HFFc6 (cell line): ENCODE measurements at regions not wholly inside any gene's neighbourhood (a gene's known extent, or its start where the extent isn't known, plus 50 kb on each side); places are given as distances from the start of the nearest gene placed in this dataset.

Experiments
- DNase-seq: peaks from one replicate; pipeline ENCODE4 v3.0.0-alpha.2; 2018
- H3K27ac Mint-ChIP-seq: 2 replicates; pipeline ENCODE4 v1.8.0; 2020; ENCODE audit warnings: mild to moderate bottlenecking, mixed read lengths
- H3K27me3 Mint-ChIP-seq: 2 replicates; pipeline ENCODE4 v1.8.0; 2021; ENCODE audit warnings: mild to moderate bottlenecking, moderate library complexity, mixed read lengths; ENCODE audit not compliant: insufficient read depth
- H3K36me3 Mint-ChIP-seq: 2 replicates; pipeline ENCODE4 v1.8.0; 2021; ENCODE audit warnings: low read depth, mixed read lengths
- H3K4me1 Mint-ChIP-seq: 2 replicates; pipeline ENCODE4 v1.8.0; 2020; ENCODE audit warnings: low read depth, mixed read lengths
- H3K4me3 Mint-ChIP-seq: 2 replicates; pipeline ENCODE4 v1.8.0; 2020; ENCODE audit warnings: mild to moderate bottlenecking, moderate library complexity, mixed read lengths
- H3K9me3 Mint-ChIP-seq: 2 replicates; pipeline ENCODE4 v1.8.0; 2020; ENCODE audit warnings: mild to moderate bottlenecking, mixed read lengths
- TF ChIP-seq, protein P1 (sequence below): fragments of 200-600 bp; sonication (generic); IDR thresholded peaks from 2 replicates; pipeline ENCODE4 v1.5.0; 2021; ENCODE audit warnings: antibody characterized with exemption, mild to moderate bottlenecking

DNA sequence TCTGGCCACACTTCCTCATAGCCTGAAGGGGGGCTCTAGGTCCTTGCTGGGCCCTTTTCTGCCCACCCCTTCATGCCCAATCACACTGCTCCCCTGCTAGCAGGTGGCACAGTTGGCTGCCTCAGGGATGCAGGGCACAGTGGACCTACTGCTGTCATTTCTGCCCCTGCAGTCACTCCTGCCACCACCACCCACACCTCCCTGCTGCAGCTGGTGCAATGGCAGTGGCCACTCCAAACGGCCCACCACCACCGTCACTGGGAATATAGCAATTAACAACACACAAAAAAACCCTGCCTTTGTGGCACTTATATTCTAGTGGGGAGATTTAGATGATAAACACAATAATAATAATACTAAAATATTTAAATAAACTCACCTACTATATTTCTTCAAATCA is 162.4 kb upstream of the DUSP10 start:
- Mint-ChIP-seq H3K27me3 (peaks cover 3% of the 10 kb centered on the region; the same call in 1 of the 2 replicates), H3K4me3 (no peak overlapping the region), H3K9me3 (no peaks in the 10 kb centered on the region), H3K4me1 (no peaks in the 10 kb centered on the region), H3K27ac (no peak overlapping the region), H3K36me3 (no peaks in the 10 kb centered on the region)
- TF ChIP-seq, protein P1, sequence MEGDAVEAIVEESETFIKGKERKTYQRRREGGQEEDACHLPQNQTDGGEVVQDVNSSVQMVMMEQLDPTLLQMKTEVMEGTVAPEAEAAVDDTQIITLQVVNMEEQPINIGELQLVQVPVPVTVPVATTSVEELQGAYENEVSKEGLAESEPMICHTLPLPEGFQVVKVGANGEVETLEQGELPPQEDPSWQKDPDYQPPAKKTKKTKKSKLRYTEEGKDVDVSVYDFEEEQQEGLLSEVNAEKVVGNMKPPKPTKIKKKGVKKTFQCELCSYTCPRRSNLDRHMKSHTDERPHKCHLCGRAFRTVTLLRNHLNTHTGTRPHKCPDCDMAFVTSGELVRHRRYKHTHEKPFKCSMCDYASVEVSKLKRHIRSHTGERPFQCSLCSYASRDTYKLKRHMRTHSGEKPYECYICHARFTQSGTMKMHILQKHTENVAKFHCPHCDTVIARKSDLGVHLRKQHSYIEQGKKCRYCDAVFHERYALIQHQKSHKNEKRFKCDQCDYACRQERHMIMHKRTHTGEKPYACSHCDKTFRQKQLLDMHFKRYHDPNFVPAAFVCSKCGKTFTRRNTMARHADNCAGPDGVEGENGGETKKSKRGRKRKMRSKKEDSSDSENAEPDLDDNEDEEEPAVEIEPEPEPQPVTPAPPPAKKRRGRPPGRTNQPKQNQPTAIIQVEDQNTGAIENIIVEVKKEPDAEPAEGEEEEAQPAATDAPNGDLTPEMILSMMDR = no peak
- DNase-seq = no peak

DNA sequence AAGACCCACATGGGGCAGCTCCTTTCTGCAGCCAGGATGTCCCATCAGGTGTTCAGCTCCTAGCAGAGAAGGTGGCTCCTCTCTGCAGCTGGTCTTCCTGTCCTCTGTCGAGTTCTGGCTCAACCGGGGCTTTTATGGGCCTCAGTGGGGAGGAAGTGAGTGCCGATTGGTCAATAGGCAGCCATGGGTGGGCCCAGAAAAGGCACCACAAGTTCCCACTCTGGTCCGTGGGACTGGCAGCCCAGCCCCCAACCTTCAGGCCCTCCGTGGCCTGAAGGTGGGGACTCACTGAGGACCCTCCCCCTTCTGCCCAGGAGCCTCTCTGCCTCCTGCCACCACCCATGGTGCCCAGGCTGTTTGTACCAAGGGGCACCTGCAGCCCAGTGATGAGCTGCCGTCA is 161.7 kb upstream of the DUSP10 start:
- TF ChIP-seq, protein P1 = no peak
- DNase-seq = no peak
- Mint-ChIP-seq H3K9me3 (no peaks in the 10 kb centered on the region), H3K27me3 (peaks cover 3% of the 10 kb centered on the region; the same call in 1 of the 2 replicates), H3K4me3 (no peak overlapping the region), H3K4me1 (no peaks in the 10 kb centered on the region), H3K27ac (no peak overlapping the region), H3K36me3 (no peaks in the 10 kb centered on the region)

DNA sequence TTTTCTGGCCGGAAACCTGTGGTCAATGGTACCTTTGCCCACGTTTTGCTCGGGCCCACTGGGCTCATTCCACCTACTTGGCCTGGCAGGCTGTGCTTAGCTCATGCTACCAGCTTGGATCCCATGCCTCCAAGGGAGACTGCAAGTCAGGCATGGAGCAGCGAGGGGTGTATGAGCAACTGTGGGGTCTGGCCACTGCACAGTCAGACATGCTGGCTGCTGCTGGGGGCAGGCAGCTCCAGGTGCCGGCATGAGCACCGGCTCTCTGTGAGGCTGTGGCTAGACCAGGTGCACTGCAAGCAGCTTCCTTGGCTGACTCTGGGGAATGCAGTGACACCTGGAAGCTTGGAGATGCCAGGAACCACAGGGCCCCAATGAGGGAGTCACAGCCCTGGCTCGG is 161.1 kb upstream of the DUSP10 start:
- Mint-ChIP-seq H3K4me3 (no peak overlapping the region), H3K36me3 (no peaks in the 10 kb centered on the region), H3K4me1 (peaks cover under 1% of the 10 kb centered on the region; the same call in 1 of the 2 replicates), H3K9me3 (no peaks in the 10 kb centered on the region), H3K27me3 (peaks cover 3% of the 10 kb centered on the region; the same call in 1 of the 2 replicates), H3K27ac (no peak overlapping the region)
- TF ChIP-seq, protein P1 = no peak
- no peak for DNase-seq

DNA sequence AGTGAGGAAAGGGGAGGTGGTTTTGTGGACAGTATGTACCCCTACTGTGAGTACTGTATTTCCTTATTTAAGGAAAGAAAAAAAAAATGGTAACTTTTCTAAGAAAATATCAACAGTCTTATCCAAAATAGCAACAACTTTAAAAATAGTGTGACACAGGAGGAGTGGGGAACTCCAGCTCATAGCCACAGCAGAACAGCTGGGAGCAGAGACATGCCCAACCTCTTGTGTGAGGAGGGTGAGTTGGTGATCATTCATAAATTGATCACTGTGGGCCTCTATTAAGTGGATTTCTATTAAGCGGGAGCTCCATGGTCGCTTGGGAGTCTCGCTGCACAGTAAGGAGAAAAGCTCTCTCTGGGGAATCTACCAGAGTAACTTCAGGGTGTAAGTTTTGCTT is 158.8 kb upstream of the DUSP10 start:
- Mint-ChIP-seq H3K27ac (no peak overlapping the region), H3K4me1 (peaks cover 22% of the 10 kb centered on the region)

DNA sequence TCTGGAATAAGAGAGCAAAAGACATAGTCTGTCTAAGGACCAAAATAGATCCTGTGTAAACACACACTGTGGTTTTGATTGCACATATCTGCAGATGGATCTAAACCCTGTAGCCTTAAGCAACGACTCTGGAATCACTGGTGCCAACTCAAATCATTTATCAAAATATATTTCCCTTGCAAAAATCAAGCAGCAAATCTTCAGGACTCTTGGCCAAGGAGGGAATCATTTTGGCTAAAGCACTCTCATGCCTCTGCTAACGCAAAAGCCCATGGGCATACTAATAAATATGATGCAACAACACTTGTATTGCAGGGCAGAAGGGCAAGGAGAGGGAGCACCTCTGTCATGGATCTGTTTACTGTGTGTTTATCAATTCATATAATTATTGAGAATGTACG is 155.4 kb upstream of the DUSP10 start:
- Mint-ChIP-seq H3K9me3 (no peaks in the 10 kb centered on the region), H3K4me3 (peak overlapping the region; percentile 38; the same call in 1 of the 2 replicates), H3K4me1 (peaks cover 25% of the 10 kb centered on the region), H3K27me3 (0 out of 2 replicates have a peak, but pooled peaks cover 2% of the 10 kb centered on the region), H3K36me3 (0 out of 2 replicates have a peak, but pooled peaks cover 6% of the 10 kb centered on the region), H3K27ac (peak overlapping the region; percentile 48; the same call in 1 of the 2 replicates)
- peak; percentile 81 for DNase-seq
- TF ChIP-seq, protein P1 = no peak

More for the DNA sequence above, 158.8 kb upstream of the DUSP10 start:
- TF ChIP-seq, protein P1 = no peak
- Mint-ChIP-seq H3K4me3 (no peak overlapping the region), H3K9me3 (no peaks in the 10 kb centered on the region), H3K36me3 (no peaks in the 10 kb centered on the region), H3K27me3 (peaks cover 3% of the 10 kb centered on the region; the same call in 1 of the 2 replicates)
- no peak for DNase-seq
